ENCODE measurements at regions not wholly inside any gene's neighbourhood (a gene's known extent, or its start where the extent isn't known, plus 50 kb on each side); places are given as distances from the start of the nearest gene placed in this dataset.

- Histone ChIP-seq H3K27me3 (ENCODE audit: insufficient read depth, insufficient read length) (no peaks in the 10 kb centered on the region), H3K4me3 (ENCODE audit: insufficient read length, low read depth) (no peak overlapping the region), H3K9me3 (ENCODE audit: insufficient read depth, low read length) (no peaks in the 10 kb centered on the region), H3K4me1 (ENCODE audit: insufficient read depth, insufficient read length) (peaks cover 16% of the 10 kb centered on the region), H3K36me3 (ENCODE audit: insufficient read depth, insufficient read length, low read length) (no peaks in the 10 kb centered on the region), H3K9ac (ENCODE audit: insufficient read length, low read depth) (no peak overlapping the region)
- TF ChIP-seq YY1 (IDR thresholded peaks at IDR 0.05; ENCODE audit: insufficient read depth, insufficient read length) (no peak), SUZ12 (IDR thresholded peaks at IDR 0.05; ENCODE audit: extremely low read depth, insufficient read depth, insufficient read length) (no peak), ZNF274 (IDR thresholded peaks at IDR 0.05; ENCODE audit: low read depth, low read length) (no peak)
- DNase-seq (ENCODE audit: low read depth, low spot score), result no peak
These were observed 72.0 kb downstream of the CPN2 start for GRCh38 chr3:194279101-194279500.

DNA sequence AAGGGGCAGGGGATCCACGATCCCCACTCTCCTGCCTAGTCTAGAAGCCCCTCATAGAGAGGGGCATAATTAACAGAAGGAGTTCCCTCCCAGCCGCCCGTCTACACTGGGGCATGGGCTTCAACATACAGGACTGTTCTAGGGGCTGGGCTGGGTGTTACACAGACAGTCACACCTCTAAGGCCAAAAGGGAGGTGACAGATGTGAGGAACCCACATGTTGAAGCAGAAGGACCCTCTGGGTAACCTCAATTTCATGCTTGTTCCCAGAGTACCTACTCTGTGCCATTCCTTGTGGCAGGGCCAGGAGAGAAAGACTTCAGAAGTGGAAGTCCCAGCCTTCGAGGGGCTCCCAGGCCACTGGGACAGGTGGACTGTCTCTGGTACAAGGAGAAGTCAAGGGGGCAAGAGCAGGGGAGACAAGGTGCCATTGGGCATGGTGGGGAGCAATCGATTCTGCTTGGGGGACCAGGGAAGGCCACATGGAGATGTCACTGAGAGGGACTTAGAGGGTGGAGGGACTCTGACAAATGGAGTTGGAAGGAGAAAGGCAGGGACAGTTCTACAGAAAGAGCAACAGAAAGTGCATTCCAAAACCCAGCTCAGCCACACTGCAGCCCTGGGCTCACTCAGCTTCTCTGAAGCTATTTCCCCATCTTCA lies 71.3 kb downstream of the CPN2 start:
- no peaks in the 10 kb centered on the region for H3K36me3 ChIP-seq (ENCODE audit: insufficient read depth, insufficient read length, low read length)
- DNase-seq (ENCODE audit: low read depth, low spot score), result no peak
- no peaks in the 10 kb centered on the region for H3K9me3 ChIP-seq (ENCODE audit: insufficient read depth, low read length)
- H3K4me3 ChIP-seq (ENCODE audit: insufficient read length, low read depth), result no peak overlapping the region
- peaks cover 15% of the 10 kb centered on the region for H3K4me1 ChIP-seq (ENCODE audit: insufficient read depth, insufficient read length)
- H3K27me3 ChIP-seq (ENCODE audit: insufficient read depth, insufficient read length), result no peaks in the 10 kb centered on the region
- H3K9ac ChIP-seq (ENCODE audit: insufficient read length, low read depth), result no peak overlapping the region
- no peak for TF ChIP-seq ZNF274 (IDR thresholded peaks at IDR 0.05; ENCODE audit: low read depth, low read length)
- no peak for TF ChIP-seq YY1 (IDR thresholded peaks at IDR 0.05; ENCODE audit: insufficient read depth, insufficient read length)
- no peak for TF ChIP-seq SUZ12 (IDR thresholded peaks at IDR 0.05; ENCODE audit: extremely low read depth, insufficient read depth, insufficient read length)

- no peaks in the 10 kb centered on the region for H3K27me3 ChIP-seq (ENCODE audit: insufficient read depth, insufficient read length)
- TF ChIP-seq YY1 (IDR thresholded peaks at IDR 0.05; ENCODE audit: insufficient read depth, insufficient read length) (no peak), SUZ12 (IDR thresholded peaks at IDR 0.05; ENCODE audit: extremely low read depth, insufficient read depth, insufficient read length) (no peak), ZNF274 (IDR thresholded peaks at IDR 0.05; ENCODE audit: low read depth, low read length) (no peak)
- no peak overlapping the region for H3K9ac ChIP-seq (ENCODE audit: insufficient read length, low read depth)
- H3K9me3 ChIP-seq (ENCODE audit: insufficient read depth, low read length), result no peaks in the 10 kb centered on the region
- H3K4me3 ChIP-seq (ENCODE audit: insufficient read length, low read depth), result no peak overlapping the region
- no peak for DNase-seq (ENCODE audit: low read depth, low spot score)
- no peaks in the 10 kb centered on the region for H3K36me3 ChIP-seq (ENCODE audit: insufficient read depth, insufficient read length, low read length)
- H3K4me1 ChIP-seq (ENCODE audit: insufficient read depth, insufficient read length), result peaks cover 13% of the 10 kb centered on the region
These were observed 70.4 kb downstream of the CPN2 start for GRCh38 chr3:194280777-194281176.

- DNase-seq (ENCODE audit: low read depth, low spot score), result no peak
- no peaks in the 10 kb centered on the region for H3K27me3 ChIP-seq (ENCODE audit: insufficient read depth, insufficient read length)
- TF ChIP-seq YY1 (IDR thresholded peaks at IDR 0.05; ENCODE audit: insufficient read depth, insufficient read length) (no peak), ZNF274 (IDR thresholded peaks at IDR 0.05; ENCODE audit: low read depth, low read length) (no peak), SUZ12 (IDR thresholded peaks at IDR 0.05; ENCODE audit: extremely low read depth, insufficient read depth, insufficient read length) (no peak)
These were observed 69.8 kb downstream of the CPN2 start for GRCh38 chr3:194281306-194281705.

DNA sequence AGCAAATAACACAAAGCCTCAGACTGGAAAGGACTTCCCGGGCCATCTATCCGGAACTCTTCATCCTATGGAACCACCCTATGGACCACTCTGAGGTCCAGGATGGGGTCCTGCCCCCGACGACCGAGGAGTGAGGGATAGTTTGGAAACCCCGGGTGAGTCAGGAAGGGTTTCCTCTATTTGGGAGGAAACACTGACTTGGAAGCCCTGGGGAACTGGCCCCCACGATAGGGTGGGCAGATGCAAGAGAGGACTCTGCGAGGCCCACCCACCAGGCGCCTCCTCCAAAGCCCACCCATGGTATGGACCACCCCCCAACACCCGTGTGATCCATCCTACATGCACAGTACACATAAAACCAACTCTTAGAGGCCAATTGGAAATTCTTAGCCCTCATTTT lies 69.4 kb downstream of the CPN2 start:
- Histone ChIP-seq H3K9ac (ENCODE audit: insufficient read length, low read depth) (no peak overlapping the region), H3K36me3 (ENCODE audit: insufficient read depth, insufficient read length, low read length) (no peaks in the 10 kb centered on the region), H3K4me1 (ENCODE audit: insufficient read depth, insufficient read length) (peaks cover 12% of the 10 kb centered on the region), H3K4me3 (ENCODE audit: insufficient read length, low read depth) (no peak overlapping the region), H3K9me3 (ENCODE audit: insufficient read depth, low read length) (no peaks in the 10 kb centered on the region), H3K27me3 (ENCODE audit: insufficient read depth, insufficient read length) (no peaks in the 10 kb centered on the region)
- DNase-seq (ENCODE audit: low read depth, low spot score), result no peak
- no peak for TF ChIP-seq SUZ12 (IDR thresholded peaks at IDR 0.05; ENCODE audit: extremely low read depth, insufficient read depth, insufficient read length)
- no peak for TF ChIP-seq YY1 (IDR thresholded peaks at IDR 0.05; ENCODE audit: insufficient read depth, insufficient read length)
- TF ChIP-seq ZNF274 (IDR thresholded peaks at IDR 0.05; ENCODE audit: low read depth, low read length), result no peak

More at GRCh38 chr3:194281306-194281705, 69.8 kb downstream of the CPN2 start:
- Histone ChIP-seq H3K4me3 (ENCODE audit: insufficient read length, low read depth) (no peak overlapping the region), H3K4me1 (ENCODE audit: insufficient read depth, insufficient read length) (peaks cover 13% of the 10 kb centered on the region), H3K36me3 (ENCODE audit: insufficient read depth, insufficient read length, low read length) (no peaks in the 10 kb centered on the region), H3K9me3 (ENCODE audit: insufficient read depth, low read length) (no peaks in the 10 kb centered on the region), H3K9ac (ENCODE audit: insufficient read length, low read depth) (no peak overlapping the region)

- DNase-seq (ENCODE audit: low read depth, low spot score), result no peak
- Histone ChIP-seq H3K27me3 (ENCODE audit: insufficient read depth, insufficient read length) (no peaks in the 10 kb centered on the region), H3K4me3 (ENCODE audit: insufficient read length, low read depth) (no peak overlapping the region), H3K9ac (ENCODE audit: insufficient read length, low read depth) (no peak overlapping the region), H3K9me3 (ENCODE audit: insufficient read depth, low read length) (no peaks in the 10 kb centered on the region), H3K36me3 (ENCODE audit: insufficient read depth, insufficient read length, low read length) (no peaks in the 10 kb centered on the region), H3K4me1 (ENCODE audit: insufficient read depth, insufficient read length) (peaks cover 11% of the 10 kb centered on the region)
- TF ChIP-seq SUZ12 (IDR thresholded peaks at IDR 0.05; ENCODE audit: extremely low read depth, insufficient read depth, insufficient read length), result no peak
These were observed 68.5 kb downstream of the CPN2 start for GRCh38 chr3:194282436-194283122.

DNA sequence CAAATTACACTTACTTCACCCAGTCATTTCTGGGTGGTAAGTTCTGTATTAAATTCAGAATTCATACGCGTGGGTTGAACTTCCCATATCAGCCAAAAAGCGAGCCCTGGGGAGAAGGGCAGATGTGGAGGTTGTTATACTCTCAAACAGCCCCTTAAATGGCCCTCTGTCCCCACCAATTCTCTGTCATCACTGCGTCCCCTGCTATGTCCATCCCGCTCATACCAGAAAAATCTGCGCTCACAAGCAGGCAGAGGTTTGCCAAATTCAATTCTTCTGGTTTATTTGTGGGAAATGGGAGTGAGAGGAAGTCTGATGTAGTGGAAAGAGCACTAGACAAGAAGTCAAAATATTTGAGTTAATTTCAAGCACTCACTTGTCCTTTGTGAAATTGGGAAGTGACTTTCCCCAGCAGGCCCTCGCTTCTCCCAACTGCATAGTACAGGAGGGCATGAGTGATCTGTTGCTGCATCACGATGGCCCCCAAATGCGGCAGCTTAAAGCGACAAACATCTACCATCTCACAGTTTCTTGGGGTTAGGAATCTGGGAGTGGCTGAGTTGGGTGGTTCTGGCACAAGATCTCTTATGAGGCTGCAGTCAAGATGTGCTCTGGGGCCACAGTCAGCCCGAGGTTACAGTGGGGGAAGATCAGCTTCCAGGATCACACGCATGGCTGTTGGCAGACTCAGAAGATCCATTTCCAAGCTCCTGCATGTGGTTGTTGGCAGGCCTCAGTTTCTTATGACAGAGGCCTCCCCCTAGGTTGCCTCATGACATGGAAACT lies 67.7 kb downstream of the CPN2 start:
- Histone ChIP-seq H3K27me3 (ENCODE audit: insufficient read depth, insufficient read length) (no peaks in the 10 kb centered on the region), H3K9ac (ENCODE audit: insufficient read length, low read depth) (no peak overlapping the region), H3K4me1 (ENCODE audit: insufficient read depth, insufficient read length) (peaks cover 13% of the 10 kb centered on the region), H3K9me3 (ENCODE audit: insufficient read depth, low read length) (no peaks in the 10 kb centered on the region), H3K4me3 (ENCODE audit: insufficient read length, low read depth) (no peak overlapping the region), H3K36me3 (ENCODE audit: insufficient read depth, insufficient read length, low read length) (no peaks in the 10 kb centered on the region)
- no peak for TF ChIP-seq ZNF274 (IDR thresholded peaks at IDR 0.05; ENCODE audit: low read depth, low read length)
- no peak for TF ChIP-seq SUZ12 (IDR thresholded peaks at IDR 0.05; ENCODE audit: extremely low read depth, insufficient read depth, insufficient read length)
- TF ChIP-seq YY1 (IDR thresholded peaks at IDR 0.05; ENCODE audit: insufficient read depth, insufficient read length), result no peak
- no peak for DNase-seq (ENCODE audit: low read depth, low spot score)
